GM23338 (cell line): ENCODE measurements at regions not wholly inside any gene's neighbourhood (a gene's known extent, or its start where the extent isn't known, plus 50 kb on each side); places are given as distances from the start of the nearest gene placed in this dataset.

Experiments used
- ATAC-seq: fragments of 200-7000 bp; cut with Tn5 transposase; 3 replicates; pipeline ENCODE4 v1.9.1; 2020
- DNase-seq: peaks from one replicate; pipeline ENCODE4 v3.0.0-alpha.2; 2015; ENCODE audit warnings: low spot score
- H2AFZ ChIP-seq: fragments of 200-600 bp; sonication (generic); 2 replicates; pipeline ENCODE4 v1.8.0; 2016; ENCODE audit warnings: antibody characterized with exemption, mild to moderate bottlenecking, moderate library complexity
- H3F3A ChIP-seq: fragments of 200-600 bp; sonication (generic); replicated peaks from 2 replicates; pipeline ENCODE4 v1.8.0; 2017; ENCODE audit warnings: antibody characterized with exemption, mixed run types, low read depth
- H3K27ac ChIP-seq: fragments of 200-600 bp; sonication (generic); 2 replicates; pipeline ENCODE4 v1.6.1; 2016; ENCODE audit warnings: low read depth
- H3K27me3 ChIP-seq: fragments of 200-600 bp; sonication (generic); 2 replicates; pipeline ENCODE4 v1.8.0; 2016; ENCODE audit warnings: mild to moderate bottlenecking, mixed run types, moderate library complexity; ENCODE audit not compliant: insufficient read depth
- H3K36me3 ChIP-seq: fragments of 200-600 bp; sonication (generic); 2 replicates; pipeline ENCODE4 v1.8.0; 2016; ENCODE audit warnings: mild to moderate bottlenecking; ENCODE audit not compliant: insufficient read depth
- H3K4me1 ChIP-seq: fragments of 200-600 bp; sonication (generic); 2 replicates; pipeline ENCODE4 v1.8.0; 2016; ENCODE audit warnings: mild to moderate bottlenecking, moderate library complexity; ENCODE audit not compliant: insufficient read depth
- H3K4me2 ChIP-seq: fragments of 200-600 bp; sonication (generic); 2 replicates; pipeline ENCODE4 v1.7.1; 2017; ENCODE audit warnings: mixed run types
- H3K4me3 ChIP-seq: fragments of 200-600 bp; sonication (generic); 2 replicates; pipeline ENCODE4 v1.6.1; 2016; ENCODE audit warnings: mixed run types
- H3K79me2 ChIP-seq: fragments of 200-600 bp; sonication (generic); replicated peaks from 2 replicates; pipeline ENCODE4 v1.8.0; 2017; ENCODE audit warnings: mild to moderate bottlenecking; ENCODE audit not compliant: insufficient read depth
- H3K9me2 ChIP-seq: fragments of 200-600 bp; sonication (generic); 2 replicates; pipeline ENCODE4 v1.8.0; 2017; ENCODE audit not compliant: insufficient read depth
- H4K20me1 ChIP-seq: fragments of 200-600 bp; sonication (generic); replicated peaks from 2 replicates; pipeline ENCODE4 v1.8.0; 2017; ENCODE audit warnings: mild to moderate bottlenecking; ENCODE audit not compliant: insufficient read depth
- H3K27ac Mint-ChIP-seq: 2 replicates; pipeline ENCODE4 v1.8.0; 2020; ENCODE audit warnings: inconsistent platforms, mild to moderate bottlenecking, moderate library complexity, mixed read lengths
- H3K27me3 Mint-ChIP-seq: 3 replicates; pipeline ENCODE4 v1.8.0; 2022; ENCODE audit warnings: low read depth, mild to moderate bottlenecking, moderate library complexity, mixed read lengths, inconsistent platforms; ENCODE audit not compliant: insufficient read depth, poor library complexity
- H3K36me3 Mint-ChIP-seq: 3 replicates; pipeline ENCODE4 v1.8.0; 2021; ENCODE audit warnings: low read depth, mild to moderate bottlenecking, inconsistent platforms, moderate library complexity, mixed read lengths
- H3K4me1 Mint-ChIP-seq: 3 replicates; pipeline ENCODE4 v1.8.0; 2020; ENCODE audit warnings: mild to moderate bottlenecking, inconsistent platforms, mixed read lengths
- H3K4me3 Mint-ChIP-seq: 3 replicates; pipeline ENCODE4 v1.8.0; 2021; ENCODE audit warnings: moderate library complexity, mild to moderate bottlenecking, inconsistent platforms, mixed read lengths
- H3K9me3 Mint-ChIP-seq: 3 replicates; pipeline ENCODE4 v1.8.0; 2020; ENCODE audit warnings: moderate library complexity, mild to moderate bottlenecking, inconsistent platforms, mixed read lengths
- CREB1 ChIP-seq: fragments of 250-450 bp; sonication (Bioruptor Pico); IDR thresholded peaks from 2 replicates; pipeline ENCODE4 v1.5.0; 2020; ENCODE audit warnings: low read depth, mild to moderate bottlenecking, moderate library complexity
- CTCF ChIP-seq, 2 experiments: fragments of 200-600 bp in 1 of 2; sonication (generic) in 1 of 2; conservative IDR thresholded peaks; 2 replicates each; pipeline versions ENCODE4 v1.5.1 to v1.6.1; 2016 to 2017; ENCODE audit warnings: antibody characterized with exemption in 2 of 2, low read depth in 2 of 2, mild to moderate bottlenecking in 2 of 2, moderate library complexity in 1 of 2
- ETS1 ChIP-seq: IDR thresholded peaks from 2 replicates; pipeline ENCODE4 v1.6.1; 2016; ENCODE audit warnings: antibody characterized with exemption
- EZH2 ChIP-seq: fragments of 200-600 bp; sonication (generic); IDR thresholded peaks from one replicate; pipeline ENCODE4 v1.8.0; 2017; ENCODE audit warnings: antibody characterized with exemption, mild to moderate bottlenecking, low read depth; ENCODE audit not compliant: unreplicated experiment
- JUNB ChIP-seq: IDR thresholded peaks from one replicate; pipeline ENCODE4 v1.6.1; 2016; ENCODE audit warnings: antibody characterized with exemption; ENCODE audit not compliant: unreplicated experiment
- REST ChIP-seq: IDR thresholded peaks from one replicate; pipeline ENCODE4 v1.6.1; 2018; ENCODE audit warnings: antibody characterized with exemption; ENCODE audit not compliant: unreplicated experiment
- STAT1 ChIP-seq: IDR thresholded peaks from one replicate; pipeline ENCODE4 v1.6.1; 2016; ENCODE audit warnings: antibody characterized with exemption; ENCODE audit not compliant: unreplicated experiment
- ZNF114 ChIP-seq: fragments of 250-450 bp; sonication (Bioruptor Pico); IDR thresholded peaks from 2 replicates; pipeline ENCODE4 v1.5.0; 2020; ENCODE audit warnings: mild to moderate bottlenecking, moderate library complexity
- ZNF462 ChIP-seq: fragments of 250-450 bp; sonication (Bioruptor Pico); IDR thresholded peaks from 2 replicates; pipeline ENCODE4 v1.5.0; 2020; ENCODE audit warnings: mild to moderate bottlenecking, moderate library complexity

- TF ChIP-seq CTCF (conservative IDR thresholded peaks at IDR 0.05; ENCODE audit: low read depth in 2 of 2) = no peak
- no peak for TF ChIP-seq ETS1
- TF ChIP-seq REST = no peak
- TF ChIP-seq EZH2 = no peak
- TF ChIP-seq CREB1 (CRISPR knock-in tag) = no peak
- no peak for TF ChIP-seq ZNF114 (CRISPR knock-in tag)
- no peak for TF ChIP-seq STAT1
- TF ChIP-seq JUNB = no peak
- peaks cover 9% of the 10 kb centered on the region for H3K27me3 Mint-ChIP-seq
- no peak for DNase-seq
- H3K4me2 ChIP-seq = no peak overlapping the region
- H3K27ac ChIP-seq = no peak overlapping the region
- no peak overlapping the region for H3K27ac Mint-ChIP-seq
- H3K9me3 Mint-ChIP-seq = no peaks in the 10 kb centered on the region
- no peak overlapping the region for H2AFZ ChIP-seq
- 0 out of 3 replicates have a peak, but pooled peaks cover under 1% of the 10 kb centered on the region for H3K4me1 Mint-ChIP-seq
- no peaks in the 10 kb centered on the region for H3K9me2 ChIP-seq
- no peak overlapping the region for H3K4me3 Mint-ChIP-seq
- H3K27me3 ChIP-seq = no peaks in the 10 kb centered on the region
- no peaks in the 10 kb centered on the region for H4K20me1 ChIP-seq
- H3K36me3 Mint-ChIP-seq = no peaks in the 10 kb centered on the region
- H3F3A ChIP-seq = no peaks in the 10 kb centered on the region
- H3K4me3 ChIP-seq = no peak overlapping the region
- no peaks in the 10 kb centered on the region for H3K79me2 ChIP-seq
- no peaks in the 10 kb centered on the region for H3K4me1 ChIP-seq
- ATAC-seq = no peak
- no peaks in the 10 kb centered on the region for H3K36me3 ChIP-seq
These were observed 300.1 kb downstream of the FOXL1 start for GRCh38 chr16:86878236-86879080.

- Histone ChIP-seq H3K36me3 (no peaks in the 10 kb centered on the region), H3K4me3 (no peak overlapping the region), H3F3A (no peaks in the 10 kb centered on the region), H3K4me1 (no peaks in the 10 kb centered on the region), H4K20me1 (no peaks in the 10 kb centered on the region), H2AFZ (no peak overlapping the region), H3K4me2 (no peak overlapping the region), H3K27ac (no peak overlapping the region), H3K9me2 (no peaks in the 10 kb centered on the region), H3K27me3 (no peaks in the 10 kb centered on the region), H3K79me2 (no peaks in the 10 kb centered on the region)
- Mint-ChIP-seq H3K27ac (no peak overlapping the region), H3K4me1 (peaks cover 9% of the 10 kb centered on the region; the same call in 2 of the 3 replicates), H3K4me3 (no peak overlapping the region), H3K36me3 (no peaks in the 10 kb centered on the region), H3K27me3 (peaks cover 7% of the 10 kb centered on the region), H3K9me3 (no peaks in the 10 kb centered on the region)
- no peak for ATAC-seq
- no peak for DNase-seq
- no peak for TF ChIP-seq ZNF462 (CRISPR knock-in tag)
These were observed 300.9 kb downstream of the FOXL1 start for GRCh38 chr16:86879268-86879667.
